GM06990 (cell line): ENCODE measurements at regions not wholly inside any gene's neighbourhood (a gene's known extent, or its start where the extent isn't known, plus 50 kb on each side); places are given as distances from the start of the nearest gene placed in this dataset.

Experiments
- DNase-seq: peaks from one replicate; pipeline ENCODE4 v3.0.0-alpha.2; 2011; ENCODE audit not compliant: insufficient read length; ENCODE audit errors: extremely low read depth
- H3K27me3 ChIP-seq: replicated peaks from 2 replicates; pipeline ENCODE4 v1.6.0; 2011; ENCODE audit warnings: low read length; ENCODE audit not compliant: control insufficient read depth, insufficient read depth
- H3K36me3 ChIP-seq: 2 replicates; pipeline ENCODE4 v1.5.1; 2011; ENCODE audit warnings: low read length; ENCODE audit not compliant: control insufficient read depth, insufficient read depth
- H3K4me3 ChIP-seq: replicated peaks from 2 replicates; pipeline ENCODE4 v1.5.1; 2011; ENCODE audit warnings: low read depth, mild to moderate bottlenecking, control low read depth, low read length
- TF ChIP-seq, protein P1 (sequence below): IDR thresholded peaks from 2 replicates; pipeline ENCODE4 v1.5.1; 2011; ENCODE audit warnings: low read length, control low read depth, mild to moderate bottlenecking, inconsistent platforms; ENCODE audit not compliant: insufficient read depth, poor library complexity, severe bottlenecking

DNA sequence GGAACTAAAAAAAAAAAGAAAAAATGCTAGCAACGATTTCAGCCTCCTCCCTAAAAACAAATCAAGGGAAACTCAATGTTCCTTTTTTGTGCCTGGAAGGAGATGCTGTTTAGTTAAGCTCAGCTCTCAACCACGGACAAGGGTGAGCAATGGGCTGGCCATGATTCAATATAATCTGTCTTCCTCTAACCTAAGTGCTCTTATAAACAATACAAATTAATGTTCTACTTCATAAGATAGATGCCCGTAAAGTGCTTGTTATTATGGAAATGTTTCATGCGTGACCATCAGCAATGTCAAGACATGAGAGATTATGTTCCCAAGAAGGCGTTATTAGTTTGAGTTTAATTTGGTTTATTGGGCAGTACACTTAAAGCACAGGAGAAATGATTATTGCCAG is 320.3 kb downstream of the SFMBT2 start:
- Histone ChIP-seq H3K36me3 (no peaks in the 10 kb centered on the region), H3K27me3 (no peaks in the 10 kb centered on the region; the same call in 1 of the 2 replicates), H3K4me3 (no peak overlapping the region)
- no peak for DNase-seq
- TF ChIP-seq, protein P1, sequence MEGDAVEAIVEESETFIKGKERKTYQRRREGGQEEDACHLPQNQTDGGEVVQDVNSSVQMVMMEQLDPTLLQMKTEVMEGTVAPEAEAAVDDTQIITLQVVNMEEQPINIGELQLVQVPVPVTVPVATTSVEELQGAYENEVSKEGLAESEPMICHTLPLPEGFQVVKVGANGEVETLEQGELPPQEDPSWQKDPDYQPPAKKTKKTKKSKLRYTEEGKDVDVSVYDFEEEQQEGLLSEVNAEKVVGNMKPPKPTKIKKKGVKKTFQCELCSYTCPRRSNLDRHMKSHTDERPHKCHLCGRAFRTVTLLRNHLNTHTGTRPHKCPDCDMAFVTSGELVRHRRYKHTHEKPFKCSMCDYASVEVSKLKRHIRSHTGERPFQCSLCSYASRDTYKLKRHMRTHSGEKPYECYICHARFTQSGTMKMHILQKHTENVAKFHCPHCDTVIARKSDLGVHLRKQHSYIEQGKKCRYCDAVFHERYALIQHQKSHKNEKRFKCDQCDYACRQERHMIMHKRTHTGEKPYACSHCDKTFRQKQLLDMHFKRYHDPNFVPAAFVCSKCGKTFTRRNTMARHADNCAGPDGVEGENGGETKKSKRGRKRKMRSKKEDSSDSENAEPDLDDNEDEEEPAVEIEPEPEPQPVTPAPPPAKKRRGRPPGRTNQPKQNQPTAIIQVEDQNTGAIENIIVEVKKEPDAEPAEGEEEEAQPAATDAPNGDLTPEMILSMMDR = no peak

- Histone ChIP-seq H3K4me3 (no peak overlapping the region), H3K27me3 (no peaks in the 10 kb centered on the region; the same call in none of the 2 replicates), H3K36me3 (no peaks in the 10 kb centered on the region)
- DNase-seq = no peak
- TF ChIP-seq, protein P1 = no peak
Observed at GRCh38 chr10:7085913-7086589, 324.8 kb downstream of the SFMBT2 start.

DNA sequence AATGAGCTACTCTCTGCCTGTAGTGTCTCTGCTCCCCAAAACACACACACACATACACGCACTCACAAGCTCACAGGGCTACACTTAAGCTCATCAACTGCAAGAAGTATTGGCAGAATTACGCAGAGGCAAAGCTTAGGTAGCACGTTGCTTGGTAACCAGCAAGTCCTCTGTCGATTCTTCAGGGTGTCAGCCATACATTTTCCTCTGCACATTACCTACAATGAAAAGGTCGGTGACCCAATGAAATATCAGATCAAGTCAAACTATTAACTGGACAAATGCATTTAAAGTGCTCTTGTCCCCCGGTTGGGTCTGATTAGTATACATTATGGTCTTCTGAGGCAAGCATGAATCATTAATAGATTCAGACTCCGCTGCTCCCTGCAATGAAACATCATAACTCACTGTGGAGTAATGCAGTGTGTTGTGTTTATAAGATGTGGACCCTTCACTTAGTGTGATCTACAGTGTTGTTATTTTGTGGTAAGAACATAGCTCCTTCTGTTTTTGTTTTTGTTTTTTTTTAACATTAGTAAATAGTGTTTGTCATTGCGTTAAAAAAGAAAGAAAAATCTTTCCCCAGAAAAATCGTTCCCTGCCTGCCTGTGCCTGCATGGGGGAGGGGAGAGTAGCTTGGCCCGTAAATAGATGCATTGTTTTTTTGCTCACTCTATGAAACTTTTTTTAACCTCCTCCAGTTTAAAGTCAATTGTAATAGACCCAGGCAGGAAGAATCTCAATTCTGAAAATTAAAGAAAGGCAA is 325.5 kb downstream of the SFMBT2 start:
- no peaks in the 10 kb centered on the region for H3K36me3 ChIP-seq
- no peaks in the 10 kb centered on the region; the same call in none of the 2 replicates for H3K27me3 ChIP-seq
- no peak for DNase-seq
- TF ChIP-seq, protein P1 = no peak
- H3K4me3 ChIP-seq = no peak overlapping the region

DNA sequence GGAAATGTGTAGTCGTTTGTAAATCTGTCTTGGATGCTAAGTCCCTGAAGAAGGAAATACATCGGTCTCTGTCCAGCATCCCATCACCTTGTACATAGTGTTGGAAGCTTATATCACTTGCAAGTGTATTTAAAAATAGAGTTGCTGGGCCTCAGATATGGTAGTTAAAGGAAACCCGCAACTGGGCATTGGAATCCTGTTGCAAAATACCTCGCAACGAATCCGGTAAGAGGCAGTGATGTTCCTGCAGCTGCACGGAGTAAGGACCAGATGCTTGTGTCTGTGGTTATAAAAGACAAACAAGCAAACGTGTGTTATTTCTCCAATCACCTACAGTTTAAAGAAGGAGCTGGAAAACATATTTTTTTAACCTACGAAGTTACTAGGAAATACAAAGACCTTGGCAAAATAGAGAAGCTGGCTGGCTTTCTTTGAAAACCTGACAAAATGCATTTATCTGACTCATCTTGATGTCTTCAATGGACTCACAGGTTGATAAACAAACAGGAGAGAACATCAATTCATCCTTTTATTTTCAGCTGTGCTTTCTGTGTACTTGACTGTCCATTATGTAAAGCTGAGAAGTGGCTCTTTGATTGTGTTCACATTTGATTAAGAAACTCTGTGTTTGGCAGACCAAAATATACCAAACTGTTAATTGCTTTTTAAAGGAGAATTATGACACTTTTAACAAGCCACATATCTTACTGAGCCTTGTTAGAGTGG is 326.4 kb downstream of the SFMBT2 start:
- no peak overlapping the region for H3K4me3 ChIP-seq
- TF ChIP-seq, protein P1 = no peak
- no peaks in the 10 kb centered on the region for H3K36me3 ChIP-seq
- DNase-seq = no peak
- no peaks in the 10 kb centered on the region; the same call in none of the 2 replicates for H3K27me3 ChIP-seq

- DNase-seq = no peak
- TF ChIP-seq, protein P1 = no peak
- Histone ChIP-seq H3K36me3 (no peaks in the 10 kb centered on the region), H3K27me3 (no peaks in the 10 kb centered on the region; the same call in none of the 2 replicates), H3K4me3 (no peak overlapping the region)
Observed at GRCh38 chr10:7082967-7083366, 327.9 kb downstream of the SFMBT2 start.
